ENCODE measurements at regions not wholly inside any gene's neighbourhood (a gene's known extent, or its start where the extent isn't known, plus 50 kb on each side); places are given as distances from the start of the nearest gene placed in this dataset.
"Not testable (repeated sequence)": the region's sequence is repeated elsewhere in the genome, so short reads cannot be mapped to it uniquely, and the experiment has no call there.

- DNase-seq = no peak
Measured at GRCh38 chr1:168490306-168490705, 53.5 kb downstream of the XCL2 start.

DNA sequence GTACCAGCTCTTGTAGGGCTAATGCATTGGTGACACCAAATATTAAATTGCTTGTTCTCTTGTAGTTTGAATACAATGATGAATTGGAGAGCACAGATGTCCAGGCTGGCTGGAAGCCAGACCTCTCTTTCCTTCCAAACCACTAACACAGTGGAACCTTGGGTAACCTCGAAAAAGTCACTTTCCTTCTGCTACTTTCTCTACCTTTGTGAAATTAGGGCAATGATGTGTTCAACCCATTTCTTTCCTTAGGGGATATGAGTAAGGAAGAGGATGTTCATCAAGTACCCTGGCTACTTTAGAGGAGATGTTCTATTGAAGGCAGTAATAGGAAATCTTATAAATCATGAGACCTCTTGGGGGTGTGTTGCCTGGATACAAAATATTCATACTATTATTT is 55.7 kb downstream of the XCL2 start:
- DNase-seq = peak; percentile 77

GRCh38 chr1:168486820-168487219 is 57.0 kb downstream of the XCL2 start:
- DNase-seq = not testable (repeated sequence)

DNA sequence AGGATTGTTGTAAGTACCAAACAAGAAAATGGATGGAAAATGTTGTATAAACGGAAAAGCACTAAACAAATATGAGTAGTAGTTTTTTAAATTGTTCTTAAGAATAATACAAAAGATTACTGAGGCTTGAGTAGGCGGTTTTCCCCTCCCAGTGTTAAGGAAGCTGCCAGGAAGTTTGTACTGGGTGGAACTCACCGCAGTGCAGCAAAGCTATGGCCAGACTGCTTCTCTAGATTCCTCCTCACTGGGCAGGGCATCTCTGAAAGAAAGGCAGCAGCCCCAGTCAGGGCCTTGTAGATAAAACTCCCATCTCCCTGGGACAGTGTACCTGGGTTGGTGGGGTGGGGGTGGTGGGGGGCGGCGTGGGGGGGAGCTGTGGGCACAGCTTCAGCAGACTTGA is 58.7 kb downstream of the XCL2 start:
- DNase-seq = peak; percentile 36

- DNase-seq = no peak
Measured at GRCh38 chr1:168484083-168484482, 59.7 kb downstream of the XCL2 start.

- no peak for DNase-seq
Measured at GRCh38 chr1:168483539-168483938, 60.3 kb downstream of the XCL2 start.

GRCh38 chr1:168482106-168482505 is 61.7 kb downstream of the XCL2 start:
- no peak for DNase-seq

DNA sequence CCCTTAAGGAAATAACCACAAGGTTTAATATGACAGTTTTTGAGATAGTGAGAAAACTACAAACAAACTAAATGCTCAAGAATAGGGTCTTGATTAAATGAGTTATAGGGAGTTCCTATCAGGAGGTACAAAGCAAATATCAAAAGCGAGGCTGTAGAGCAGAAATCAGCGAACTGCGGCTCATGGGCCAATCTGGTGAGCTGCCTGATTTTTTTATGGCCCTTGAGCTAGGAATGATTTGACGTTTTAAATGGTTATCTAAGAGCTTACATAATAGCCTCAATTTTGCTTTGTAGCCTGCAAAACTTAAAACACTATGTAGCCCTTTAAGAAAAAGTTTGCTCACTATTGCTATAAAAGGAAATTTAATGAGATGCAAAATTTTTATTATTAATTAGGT is 62.2 kb downstream of the XCL2 start:
- DNase-seq = no peak

DNA sequence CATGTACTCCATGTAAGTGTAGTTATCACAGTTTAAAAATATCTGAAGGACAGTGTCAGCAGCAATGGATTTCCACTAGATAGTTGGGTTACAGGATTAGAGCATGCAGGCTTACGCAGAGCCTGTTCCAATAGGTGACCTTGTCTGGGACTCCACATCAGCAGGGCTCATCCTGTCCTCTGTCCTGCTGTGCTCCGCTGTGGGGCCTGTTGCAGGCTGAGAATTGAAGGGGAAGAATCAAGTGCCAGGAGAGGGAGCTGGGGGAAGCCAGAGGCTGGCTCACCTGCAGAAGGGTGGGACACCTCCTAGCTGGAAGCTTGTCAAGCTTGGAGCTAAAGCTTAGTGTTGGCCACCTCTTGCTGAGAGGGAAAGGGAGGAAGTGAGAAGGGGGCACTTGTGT is 62.8 kb downstream of the XCL2 start:
- no peak for DNase-seq

DNA sequence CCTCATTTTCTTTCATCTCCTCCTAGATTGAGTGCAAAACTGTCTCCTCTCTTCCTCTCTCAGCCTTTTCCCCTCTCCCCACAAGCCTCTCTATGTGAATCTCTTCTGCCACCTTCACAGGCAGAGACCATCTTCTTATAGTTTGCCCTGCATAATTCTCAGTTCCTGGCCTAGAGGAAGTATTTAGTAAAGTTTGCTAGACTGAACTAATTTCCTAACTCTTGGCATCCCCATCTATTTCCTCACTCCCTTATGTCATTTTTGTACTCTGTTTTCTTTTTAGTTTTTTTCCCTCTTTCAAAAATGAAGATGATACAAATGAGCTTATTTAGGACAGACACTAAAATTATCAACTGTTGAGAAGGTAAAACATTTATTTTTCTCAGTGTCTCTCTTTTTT is 66.0 kb downstream of the XCL2 start:
- no peak for DNase-seq

GRCh38 chr1:168476588-168477385 is 67.0 kb downstream of the XCL2 start:
- DNase-seq = no peak

GRCh38 chr1:168474322-168474721 is 69.5 kb downstream of the XCL2 start:
- no peak for DNase-seq

DNA sequence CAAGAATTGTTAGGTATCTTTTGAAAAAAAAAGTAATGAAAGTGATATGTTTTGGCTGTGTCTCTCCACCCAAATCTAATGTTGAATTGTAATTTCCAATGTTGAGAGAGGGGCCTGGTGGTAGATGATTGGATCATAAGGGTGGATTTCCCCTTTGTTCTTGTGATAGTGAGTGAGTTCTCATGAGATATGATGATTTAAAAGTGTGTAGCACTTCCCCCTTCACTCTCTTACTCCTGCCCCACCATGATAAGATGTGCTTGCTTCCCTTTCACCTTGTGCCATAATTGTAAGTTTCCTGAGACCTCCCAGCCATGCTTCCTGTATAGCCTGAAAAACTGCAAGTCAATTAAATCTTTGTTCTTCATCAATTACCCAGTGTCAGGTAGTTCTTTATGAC is 70.7 kb downstream of the XCL2 start:
- DNase-seq = no peak

- no peak for DNase-seq
Measured at GRCh38 chr1:168472223-168472622, 71.6 kb downstream of the XCL2 start.

GRCh38 chr1:168470901-168471431 is 72.8 kb downstream of the XCL2 start:
- DNase-seq = no peak

DNA sequence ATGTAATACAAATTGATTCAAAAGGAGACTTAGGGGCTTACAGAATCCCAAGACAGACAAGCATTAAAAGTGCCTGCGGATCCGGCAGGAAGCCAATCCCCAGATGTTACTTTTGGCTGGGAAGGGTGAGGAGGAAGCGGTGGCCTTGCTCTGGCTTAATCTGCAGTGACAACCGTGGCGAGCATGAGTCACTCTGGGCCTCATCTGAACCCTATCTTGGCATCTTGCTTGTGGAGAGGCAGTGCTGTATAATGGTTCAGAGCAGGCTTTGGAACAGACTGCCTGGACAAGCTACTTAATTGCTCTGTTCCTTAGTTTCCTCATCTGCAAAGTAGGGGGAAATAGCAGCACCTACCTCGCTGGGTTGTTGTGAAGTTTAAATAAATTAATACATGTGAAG is 74.1 kb downstream of the XCL2 start:
- DNase-seq = peak; percentile 82

- no peak for DNase-seq
Measured at GRCh38 chr1:168468822-168469221, 75.0 kb downstream of the XCL2 start.

GRCh38 chr1:168468042-168468809 is 75.6 kb downstream of the XCL2 start:
- no peak for DNase-seq

- no peak for DNase-seq
Measured at GRCh38 chr1:168467452-168467851, 76.3 kb downstream of the XCL2 start.

- no peak for DNase-seq
Measured at GRCh38 chr1:168466714-168467131, 77.1 kb downstream of the XCL2 start.

GRCh38 chr1:168466092-168466713 is 77.6 kb downstream of the XCL2 start:
- peak; percentile 73 for DNase-seq

DNA sequence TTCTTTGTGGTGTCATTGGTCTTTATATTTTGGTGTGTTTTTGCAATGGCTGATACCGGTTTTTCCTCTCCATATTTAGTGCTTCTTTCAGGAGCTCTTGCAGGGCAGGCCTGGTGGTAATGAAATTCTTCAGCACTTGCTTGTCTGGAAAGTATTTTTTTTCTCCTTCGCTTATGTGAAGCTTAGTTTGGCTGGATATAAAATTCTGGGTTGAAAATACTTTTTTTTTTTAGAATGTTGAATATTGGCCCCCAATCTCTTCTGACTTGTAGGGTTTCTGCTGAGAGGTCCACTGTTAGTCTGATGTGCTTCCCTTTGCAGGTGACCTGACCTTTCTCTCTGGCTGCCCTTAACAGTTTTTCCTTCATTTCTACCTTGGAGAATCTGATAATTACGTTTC is 82.7 kb downstream of the XCL2 start:
- DNase-seq = not testable (repeated sequence)

GRCh38 chr1:168457296-168457695 is 86.5 kb downstream of the XCL2 start:
- not testable (repeated sequence) for DNase-seq

GRCh38 chr1:168455764-168456163 is 88.0 kb downstream of the XCL2 start:
- DNase-seq = no peak

All from femur (tissue), 1 donor.